ENCODE measurements at regions not wholly inside any gene's neighbourhood (a gene's known extent, or its start where the extent isn't known, plus 50 kb on each side); places are given as distances from the start of the nearest gene placed in this dataset.

- DNase-seq (ENCODE audit: low read depth), result no peak
These were observed 204.1 kb upstream of the BMPER start for GRCh38 chr7:33701189-33701740.

- no peak for DNase-seq (ENCODE audit: low read depth)
These were observed 203.4 kb upstream of the BMPER start for GRCh38 chr7:33701927-33702326.

- no peak for DNase-seq (ENCODE audit: low read depth)
These were observed 202.8 kb upstream of the BMPER start for GRCh38 chr7:33702514-33703054.

- DNase-seq (ENCODE audit: low read depth), result no peak
These were observed 200.0 kb upstream of the BMPER start for GRCh38 chr7:33705333-33705833.

- no peak for DNase-seq (ENCODE audit: low read depth)
These were observed 199.2 kb upstream of the BMPER start for GRCh38 chr7:33706186-33706585.

GRCh38 chr7:33706771-33707200 is 198.6 kb upstream of the BMPER start:
- DNase-seq (ENCODE audit: low read depth), result no peak

- no peak for DNase-seq (ENCODE audit: low read depth)
These were observed 197.9 kb upstream of the BMPER start for GRCh38 chr7:33707427-33707826.

GRCh38 chr7:33710608-33711007 is 194.7 kb upstream of the BMPER start:
- DNase-seq (ENCODE audit: low read depth), result no peak

GRCh38 chr7:33711231-33712019 is 193.9 kb upstream of the BMPER start:
- no peak for DNase-seq (ENCODE audit: low read depth)

GRCh38 chr7:33712020-33712414 is 193.3 kb upstream of the BMPER start:
- no peak for DNase-seq (ENCODE audit: low read depth)

GRCh38 chr7:33714208-33714607 is 191.1 kb upstream of the BMPER start:
- DNase-seq (ENCODE audit: low read depth), result no peak

- DNase-seq (ENCODE audit: low read depth), result no peak
These were observed 188.5 kb upstream of the BMPER start for GRCh38 chr7:33716581-33717477.

- DNase-seq (ENCODE audit: low read depth), result peak; percentile 77
These were observed 186.2 kb upstream of the BMPER start for GRCh38 chr7:33719059-33719581.

GRCh38 chr7:33720139-33720538 is 185.2 kb upstream of the BMPER start:
- DNase-seq (ENCODE audit: low read depth), result no peak

GRCh38 chr7:33720870-33721269 is 184.5 kb upstream of the BMPER start:
- DNase-seq (ENCODE audit: low read depth), result no peak

GRCh38 chr7:33721895-33722294 is 183.4 kb upstream of the BMPER start:
- no peak for DNase-seq (ENCODE audit: low read depth)

GRCh38 chr7:33722383-33723101 is 182.8 kb upstream of the BMPER start:
- DNase-seq (ENCODE audit: low read depth), result peak; percentile 76

GRCh38 chr7:33724201-33724600 is 181.1 kb upstream of the BMPER start:
- no peak for DNase-seq (ENCODE audit: low read depth)

- no peak for DNase-seq (ENCODE audit: low read depth)
These were observed 180.0 kb upstream of the BMPER start for GRCh38 chr7:33725111-33726025.

- no peak for DNase-seq (ENCODE audit: low read depth)
These were observed 178.8 kb upstream of the BMPER start for GRCh38 chr7:33726582-33726981.
